DMS153 (cell line): ENCODE measurements at regions not wholly inside any gene's neighbourhood (a gene's known extent, or its start where the extent isn't known, plus 50 kb on each side); places are given as distances from the start of the nearest gene placed in this dataset.

Source experiments
- DNase-seq: peaks from one replicate; lab custom pipeline; 2025; lab: John Stamatoyannopoulos, UW

- no peak for DNase-seq
These were observed 148.8 kb downstream of the INO80D start for GRCh38 chr2:205937211-205937610.

DNA sequence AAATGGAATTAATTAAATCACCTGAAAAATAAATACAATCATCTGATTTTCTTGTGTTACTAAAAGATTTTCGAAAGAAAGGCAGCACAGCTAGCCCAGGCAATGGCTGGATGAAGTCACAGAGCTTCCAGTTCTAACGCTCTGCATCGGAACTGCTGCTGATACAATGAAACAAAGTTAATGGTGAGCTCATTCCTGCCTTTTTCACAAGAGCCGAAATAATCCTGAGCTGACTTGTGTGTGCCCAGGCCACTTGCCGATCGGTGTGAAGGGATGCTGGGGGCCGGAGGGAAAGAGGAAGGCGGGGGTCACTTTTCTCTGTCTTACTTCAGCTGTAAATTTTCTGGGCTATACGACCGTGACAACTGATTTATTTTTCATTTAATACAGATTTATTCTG, 149.5 kb downstream of the INO80D start:
- DNase-seq = no peak

DNA sequence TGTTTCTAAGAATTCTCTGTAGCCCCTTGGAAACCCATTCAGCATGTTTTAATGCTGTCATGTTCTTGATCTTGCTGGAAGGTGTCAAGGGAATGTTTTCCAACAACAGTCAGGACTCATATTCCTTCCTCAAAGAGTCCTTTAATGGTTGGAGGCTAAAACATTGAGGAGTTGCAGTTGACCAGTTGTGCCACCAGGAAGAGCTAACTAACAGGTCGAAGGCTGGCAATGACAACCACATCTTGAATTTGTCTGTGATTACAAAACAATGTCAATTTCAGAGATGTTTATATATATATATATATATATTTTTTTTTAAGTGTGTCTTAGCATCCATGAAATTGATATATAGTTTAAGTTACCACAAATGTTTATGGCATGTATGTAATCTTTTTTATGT, 151.5 kb downstream of the INO80D start:
- DNase-seq = no peak

DNA sequence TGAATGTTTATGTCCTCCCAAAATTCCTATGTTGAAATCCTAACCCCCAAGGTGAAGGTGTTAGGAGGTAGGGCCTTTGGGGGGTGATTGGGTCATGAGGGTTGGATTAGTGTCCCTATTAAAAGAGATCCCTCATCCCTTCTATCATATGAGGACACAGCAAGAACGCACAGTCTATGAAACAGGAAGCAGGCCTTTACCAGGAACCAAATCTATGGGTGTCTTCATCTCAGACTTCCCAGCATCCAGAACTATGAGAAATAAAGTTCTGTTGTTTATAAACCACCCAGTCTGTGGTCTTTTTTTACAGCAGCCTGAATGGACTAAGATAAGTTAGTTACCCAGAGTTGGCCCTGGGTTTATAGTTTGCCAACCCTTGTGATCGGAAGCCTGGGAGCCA, 153.1 kb downstream of the INO80D start:
- no peak for DNase-seq

- DNase-seq = no peak
These were observed 154.6 kb downstream of the INO80D start for GRCh38 chr2:205931388-205931787.

- no peak for DNase-seq
These were observed 155.8 kb downstream of the INO80D start for GRCh38 chr2:205930209-205930608.

DNA sequence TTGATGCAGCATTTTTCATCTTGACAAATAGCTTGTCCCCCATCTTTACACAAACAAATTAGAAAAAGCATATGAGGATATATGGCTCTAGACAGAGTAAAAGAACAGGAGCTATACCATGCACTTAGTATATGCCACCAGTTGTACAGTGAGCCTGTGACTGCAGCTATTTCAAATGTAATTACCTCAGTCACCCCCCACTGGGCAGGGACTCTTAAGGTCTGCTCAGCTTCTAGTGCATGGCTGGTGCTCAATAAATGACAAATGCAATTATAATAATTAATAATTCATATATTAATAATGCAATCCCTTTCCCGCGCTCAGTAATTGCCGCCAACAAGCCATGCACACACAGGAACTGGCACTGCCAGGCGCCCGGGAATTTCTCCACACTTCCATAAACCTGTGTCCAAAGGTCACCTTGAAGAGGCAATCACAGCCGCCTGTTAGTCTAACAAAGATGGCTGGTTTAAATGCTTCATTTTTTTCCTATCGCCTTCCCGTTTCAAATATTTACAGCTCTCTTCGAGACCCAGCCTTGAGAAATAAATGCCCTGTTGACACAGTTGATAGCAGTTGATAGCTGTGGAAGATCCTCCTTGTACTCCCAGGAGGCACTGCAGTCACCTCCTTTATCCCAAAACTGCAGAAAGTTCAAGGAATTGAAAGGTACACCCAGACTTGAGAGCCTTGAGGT, 156.6 kb downstream of the INO80D start:
- DNase-seq = no peak

DNA sequence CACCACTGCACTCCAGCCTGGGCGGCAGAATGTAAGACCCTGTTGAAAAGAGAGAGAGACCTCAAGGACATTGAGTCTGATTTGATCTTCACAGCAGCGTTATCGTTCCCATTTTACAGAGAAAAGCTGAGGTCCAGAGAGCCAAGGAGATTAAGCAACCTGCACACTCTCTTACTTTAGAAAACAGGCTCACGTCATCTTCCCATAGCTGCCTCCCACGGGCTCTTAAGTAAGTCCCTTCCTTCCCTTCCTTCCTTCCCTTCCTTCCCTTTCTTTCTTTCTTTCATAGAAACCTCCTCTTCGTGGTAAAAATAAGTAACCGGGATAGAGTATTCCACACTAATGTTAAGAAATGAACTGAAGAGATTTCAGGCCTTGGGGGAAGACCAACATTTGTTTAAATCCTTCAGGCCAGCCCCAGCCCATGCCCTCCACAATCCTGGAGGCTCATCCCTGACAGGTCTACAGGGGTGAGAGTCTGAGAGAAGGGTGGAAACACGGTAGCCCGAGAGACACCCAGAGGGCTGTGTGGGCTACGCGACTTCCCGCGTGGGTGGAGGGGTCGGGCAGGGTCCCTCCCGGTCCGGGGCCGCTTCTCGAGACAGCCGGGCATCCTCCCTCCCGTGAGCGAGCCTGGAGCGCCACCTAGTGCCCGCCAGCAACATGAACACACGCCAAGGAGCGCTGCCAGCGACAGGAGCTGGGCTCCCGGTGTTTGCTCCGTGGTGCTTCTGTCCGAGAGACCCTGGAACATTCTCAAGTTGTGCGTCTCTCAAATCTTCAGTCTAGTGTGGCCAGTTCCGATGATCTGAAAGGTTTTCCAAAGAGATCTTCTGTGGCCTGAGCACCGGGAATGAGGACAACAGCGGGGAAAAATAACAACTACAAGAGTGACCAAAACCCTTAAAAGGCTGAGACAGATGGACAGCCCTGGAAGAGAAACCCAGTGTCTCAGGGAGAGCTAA, 160.3 kb downstream of the INO80D start:
- DNase-seq = peak; percentile 29

- no peak for DNase-seq
These were observed 161.3 kb downstream of the INO80D start for GRCh38 chr2:205924676-205925075.

- DNase-seq = peak; percentile 17
These were observed 170.8 kb downstream of the INO80D start for GRCh38 chr2:205915130-205915524.

GRCh38 chr2:205914213-205915129, 171.5 kb downstream of the INO80D start:
- peak; percentile 31 for DNase-seq

DNA sequence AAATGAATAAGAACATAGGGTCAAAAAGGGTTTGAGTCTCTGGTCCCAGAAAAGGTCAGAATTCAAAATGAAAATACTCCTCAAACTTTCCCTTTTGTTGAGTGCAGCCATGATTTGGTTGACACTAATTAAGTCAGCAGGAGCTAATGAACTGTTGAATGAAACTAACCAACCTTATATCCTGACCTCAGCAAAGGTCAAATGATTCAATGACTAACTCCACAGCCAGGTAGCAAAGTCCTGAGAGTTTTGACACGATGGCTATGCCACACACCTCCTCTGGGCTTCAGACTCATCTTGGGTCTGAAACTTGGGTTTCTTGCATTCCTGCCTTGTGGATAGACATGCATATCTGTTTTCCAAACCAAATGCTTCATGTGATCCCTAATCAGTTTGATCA, 172.3 kb downstream of the INO80D start:
- no peak for DNase-seq

- no peak for DNase-seq
These were observed 174.7 kb downstream of the INO80D start for GRCh38 chr2:205911306-205911705.

GRCh38 chr2:205909184-205909572, 176.8 kb downstream of the INO80D start:
- DNase-seq = no peak

DNA sequence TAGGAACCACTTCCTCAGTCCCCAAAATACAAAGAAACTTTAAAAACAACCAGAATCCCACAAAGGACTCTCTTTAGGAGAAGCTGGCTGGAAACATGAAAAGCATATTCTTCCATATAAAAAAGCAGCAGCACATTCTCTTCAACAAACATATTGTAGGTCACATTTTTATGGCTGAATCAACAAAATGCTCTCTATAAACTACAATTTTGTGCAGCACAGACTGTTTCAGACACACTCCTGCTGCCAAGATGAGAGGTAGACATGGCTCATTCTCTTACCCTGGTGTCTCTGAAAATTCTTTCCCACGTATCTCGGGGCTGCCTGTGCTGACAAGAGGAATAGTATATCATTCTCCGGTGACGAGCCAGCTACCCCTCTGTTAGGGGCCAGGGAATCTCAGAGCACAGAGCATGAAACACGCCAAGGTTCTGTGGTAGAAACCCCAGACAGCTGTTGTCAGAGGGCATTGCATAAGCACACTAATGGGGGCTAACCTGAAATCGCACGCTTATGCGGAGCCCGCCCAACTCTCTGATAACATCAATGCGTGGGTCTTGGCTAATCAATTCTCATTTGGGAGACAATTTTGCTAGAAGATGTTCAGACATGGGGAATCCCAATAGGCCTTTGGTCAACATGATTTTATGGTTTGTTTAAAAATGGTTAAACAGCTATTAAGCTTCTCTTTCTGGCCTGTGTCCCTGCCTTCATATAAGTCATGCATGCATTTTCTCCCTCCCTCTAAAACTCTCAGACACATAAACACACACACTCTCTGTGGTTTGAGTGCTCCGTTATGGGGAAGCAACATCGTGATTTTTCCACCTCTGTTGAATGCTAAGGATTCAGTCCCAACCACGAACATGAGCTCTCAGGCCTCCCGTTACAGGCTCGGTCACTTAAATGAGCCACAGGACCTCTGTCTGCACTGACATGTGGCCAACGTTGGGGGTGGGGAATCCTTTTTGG, 177.5 kb downstream of the INO80D start:
- DNase-seq = no peak

- no peak for DNase-seq
These were observed 179.6 kb downstream of the INO80D start for GRCh38 chr2:205906419-205906818.

- DNase-seq = no peak
These were observed 180.4 kb downstream of the INO80D start for GRCh38 chr2:205905576-205905975.

DNA sequence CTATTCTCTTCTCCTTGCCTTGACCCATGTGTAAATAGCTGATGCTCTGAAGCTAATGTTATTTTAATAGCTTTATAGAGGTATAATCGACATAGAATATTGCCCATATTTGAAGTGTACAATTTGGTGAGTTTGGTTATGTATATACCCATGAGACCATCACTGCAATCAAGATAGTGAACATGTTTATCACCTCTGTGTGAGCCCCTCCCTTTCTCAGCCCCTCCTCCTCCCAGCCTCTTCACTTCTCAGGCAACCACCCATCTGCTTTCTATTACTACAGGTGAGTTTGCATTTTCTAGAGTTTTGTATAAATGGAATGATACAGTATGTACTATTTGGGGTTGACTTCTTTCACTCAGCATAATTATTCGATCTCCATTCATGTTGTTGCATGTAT, 181.1 kb downstream of the INO80D start:
- DNase-seq = no peak

DNA sequence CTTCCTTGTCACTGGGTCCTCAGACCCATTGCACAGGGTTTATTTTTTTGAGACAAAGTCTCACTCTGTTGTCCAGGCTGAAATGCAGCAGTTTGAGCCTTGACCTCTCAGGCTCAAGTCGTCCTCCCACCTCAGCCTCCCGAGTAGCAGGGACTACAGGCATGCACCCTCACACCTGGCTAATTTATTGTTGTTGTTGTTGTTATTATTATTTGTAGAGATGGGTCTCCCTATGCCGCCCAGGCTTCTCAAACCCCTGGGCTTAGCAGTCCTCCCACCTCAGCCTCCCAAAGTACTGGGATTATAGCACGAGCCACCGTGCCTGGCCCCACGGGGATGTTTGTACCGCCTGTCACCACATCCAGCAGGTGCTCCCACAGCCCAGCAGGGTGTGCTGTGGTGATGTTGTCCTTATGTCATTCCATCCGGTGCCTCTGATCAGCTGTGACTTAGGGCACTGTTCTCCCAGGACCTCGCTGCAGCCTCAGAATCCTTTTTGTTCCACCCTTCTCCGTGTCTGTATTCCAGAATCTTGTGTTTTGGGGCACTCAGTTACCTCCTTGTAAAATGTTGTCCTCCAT, 182.3 kb downstream of the INO80D start:
- no peak for DNase-seq

DNA sequence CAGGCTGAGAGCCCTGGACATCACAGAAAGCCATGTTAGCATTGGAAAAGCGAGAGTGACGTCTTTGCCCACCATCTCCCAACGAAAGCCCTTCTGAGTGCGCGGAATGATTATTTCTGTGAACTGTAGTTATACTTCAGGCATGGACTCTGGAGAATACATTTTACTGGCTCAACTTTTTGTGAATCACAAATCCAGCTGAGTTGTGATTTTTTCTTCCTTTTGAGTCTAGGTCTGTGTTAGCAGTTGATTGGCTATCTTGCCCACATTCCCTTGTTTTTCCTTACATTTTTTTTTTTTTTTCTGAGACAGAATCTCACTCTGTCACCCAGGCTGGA, 183.1 kb downstream of the INO80D start:
- no peak for DNase-seq
